GM18502 (cell line): ENCODE measurements at regions not wholly inside any gene's neighbourhood (a gene's known extent, or its start where the extent isn't known, plus 50 kb on each side); places are given as distances from the start of the nearest gene placed in this dataset.
"Not testable (repeated sequence)": the region's sequence is repeated elsewhere in the genome, so short reads cannot be mapped to it uniquely, and the experiment has no call there.

ENCODE experiments used
- ATAC-seq: cut with Tn5 transposase; IDR thresholded peaks from one replicate; pipeline ENCODE4 v1.9.1; 2021; ENCODE audit warnings: mild to moderate bottlenecking; ENCODE audit not compliant: unreplicated experiment, poor library complexity

GRCh38 chr4:82248903-82249632 lies 124.7 kb downstream of the HNRNPD start:
- no peak for ATAC-seq

GRCh38 chr4:82247629-82248028 lies 126.2 kb downstream of the HNRNPD start:
- ATAC-seq: no peak

- ATAC-seq: no peak
These were observed 126.6 kb downstream of the HNRNPD start for GRCh38 chr4:82247171-82247570.

GRCh38 chr4:82241534-82241933 lies 132.3 kb downstream of the HNRNPD start:
- ATAC-seq: no peak

- ATAC-seq: no peak
These were observed 133.4 kb downstream of the HNRNPD start for GRCh38 chr4:82240410-82240809.

GRCh38 chr4:82237142-82237541 lies 136.6 kb downstream of the HNRNPD start:
- ATAC-seq: not testable (repeated sequence)

GRCh38 chr4:82235346-82235745 lies 138.4 kb downstream of the HNRNPD start:
- ATAC-seq: no peak

- ATAC-seq: no peak
These were observed 140.9 kb downstream of the HNRNPD start for GRCh38 chr4:82232891-82233290.

- no peak for ATAC-seq
These were observed 142.0 kb downstream of the HNRNPD start for GRCh38 chr4:82231806-82232205.

- no peak for ATAC-seq
These were observed 143.5 kb downstream of the HNRNPD start for GRCh38 chr4:82230306-82230705.

GRCh38 chr4:82225030-82225429 lies 148.8 kb downstream of the HNRNPD start:
- no peak for ATAC-seq

- ATAC-seq: peak; percentile 69
These were observed 150.1 kb downstream of the HNRNPD start for GRCh38 chr4:82223715-82224114.

- no peak for ATAC-seq
These were observed 154.4 kb downstream of the HNRNPD start for GRCh38 chr4:82219346-82219745.

GRCh38 chr4:82217986-82218715 lies 155.6 kb downstream of the HNRNPD start:
- no peak for ATAC-seq

GRCh38 chr4:82216219-82216618 lies 157.6 kb downstream of the HNRNPD start:
- ATAC-seq: no peak

- no peak for ATAC-seq
These were observed 158.0 kb downstream of the HNRNPD start for GRCh38 chr4:82215800-82216199.

GRCh38 chr4:82215039-82215438 lies 158.8 kb downstream of the HNRNPD start:
- ATAC-seq: no peak

- no peak for ATAC-seq
These were observed 160.0 kb downstream of the HNRNPD start for GRCh38 chr4:82213485-82214417.

- peak; percentile 67 for ATAC-seq
These were observed 171.8 kb downstream of the HNRNPD start for GRCh38 chr4:82201805-82202641.

- no peak for ATAC-seq
These were observed 172.5 kb downstream of the HNRNPD start for GRCh38 chr4:82201303-82201702.
